HG02642 (cell line): ENCODE measurements at regions not wholly inside any gene's neighbourhood (a gene's known extent, or its start where the extent isn't known, plus 50 kb on each side); places are given as distances from the start of the nearest gene placed in this dataset.
"Not testable (repeated sequence)": the region's sequence is repeated elsewhere in the genome, so short reads cannot be mapped to it uniquely, and the experiment has no call there.

Source experiments
- ATAC-seq: cut with Tn5 transposase; IDR thresholded peaks from one replicate; pipeline ENCODE4 v1.9.1; 2021; ENCODE audit warnings: mild to moderate bottlenecking; ENCODE audit not compliant: unreplicated experiment, poor library complexity

- ATAC-seq, result no peak
Observed at GRCh38 chr9:13845460-13845859, 468.5 kb downstream of the NFIB start.

GRCh38 chr9:13841746-13842462 is 472.0 kb downstream of the NFIB start:
- ATAC-seq, result no peak

- ATAC-seq, result no peak
Observed at GRCh38 chr9:13832446-13832845, 481.5 kb downstream of the NFIB start.

- ATAC-seq, result no peak
Observed at GRCh38 chr9:13823026-13823425, 490.9 kb downstream of the NFIB start.

- ATAC-seq, result no peak
Observed at GRCh38 chr9:13817754-13818278, 496.1 kb downstream of the NFIB start.

GRCh38 chr9:13816837-13817236 is 497.1 kb downstream of the NFIB start:
- no peak for ATAC-seq

- ATAC-seq, result no peak
Observed at GRCh38 chr9:13814647-13815400, 499.1 kb downstream of the NFIB start.

GRCh38 chr9:13811876-13812275 is 502.1 kb downstream of the NFIB start:
- ATAC-seq, result no peak

- no peak for ATAC-seq
Observed at GRCh38 chr9:13810510-13810909, 503.4 kb downstream of the NFIB start.

GRCh38 chr9:13809401-13809800 is 504.5 kb downstream of the NFIB start:
- ATAC-seq, result no peak

GRCh38 chr9:13807118-13807517 is 506.8 kb downstream of the NFIB start:
- ATAC-seq, result no peak

- ATAC-seq, result no peak
Observed at GRCh38 chr9:13806714-13807113, 507.2 kb downstream of the NFIB start.

GRCh38 chr9:13805546-13805945 is 508.4 kb downstream of the NFIB start:
- no peak for ATAC-seq

GRCh38 chr9:13804532-13804931 is 509.4 kb downstream of the NFIB start:
- ATAC-seq, result no peak

- no peak for ATAC-seq
Observed at GRCh38 chr9:13800776-13801175, 513.2 kb downstream of the NFIB start.

GRCh38 chr9:13797701-13798100 is 516.2 kb downstream of the NFIB start:
- not testable (repeated sequence) for ATAC-seq

- no peak for ATAC-seq
Observed at GRCh38 chr9:13791816-13792215, 512.3 kb upstream of the MPDZ start.

GRCh38 chr9:13790055-13790454 is 510.6 kb upstream of the MPDZ start:
- no peak for ATAC-seq

GRCh38 chr9:13787234-13787833 is 507.8 kb upstream of the MPDZ start:
- ATAC-seq, result no peak

- no peak for ATAC-seq
Observed at GRCh38 chr9:13786711-13787110, 507.2 kb upstream of the MPDZ start.

GRCh38 chr9:13786131-13786530 is 506.6 kb upstream of the MPDZ start:
- no peak for ATAC-seq
